ENCODE measurements at regions not wholly inside any gene's neighbourhood (a gene's known extent, or its start where the extent isn't known, plus 50 kb on each side); places are given as distances from the start of the nearest gene placed in this dataset.

DNA sequence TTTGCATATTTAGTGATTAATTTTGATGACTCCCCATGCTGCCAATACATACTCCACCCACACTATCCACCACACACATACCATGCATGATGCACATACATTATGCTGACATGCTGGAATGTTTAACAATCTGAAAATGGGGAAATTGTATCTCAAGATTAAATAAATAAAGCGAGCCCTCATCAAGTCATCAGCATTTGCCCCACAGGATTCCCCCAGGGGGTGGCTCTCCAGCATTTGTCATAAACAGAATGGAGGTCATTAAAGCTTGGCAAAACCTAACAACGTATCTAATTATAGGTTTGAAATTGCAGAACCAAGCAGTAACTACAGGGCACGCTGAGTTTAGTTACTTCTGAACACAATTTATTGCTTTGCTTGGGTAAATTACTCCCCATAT lies 141.2 kb upstream of the TACR1 start:
- no peak for DNase-seq (ENCODE audit: extremely low read depth, low read depth)
- no peak overlapping the region for H3K4me3 ChIP-seq (replicated peaks; ENCODE audit: low read depth, low read length)
- TF ChIP-seq, protein P1, sequence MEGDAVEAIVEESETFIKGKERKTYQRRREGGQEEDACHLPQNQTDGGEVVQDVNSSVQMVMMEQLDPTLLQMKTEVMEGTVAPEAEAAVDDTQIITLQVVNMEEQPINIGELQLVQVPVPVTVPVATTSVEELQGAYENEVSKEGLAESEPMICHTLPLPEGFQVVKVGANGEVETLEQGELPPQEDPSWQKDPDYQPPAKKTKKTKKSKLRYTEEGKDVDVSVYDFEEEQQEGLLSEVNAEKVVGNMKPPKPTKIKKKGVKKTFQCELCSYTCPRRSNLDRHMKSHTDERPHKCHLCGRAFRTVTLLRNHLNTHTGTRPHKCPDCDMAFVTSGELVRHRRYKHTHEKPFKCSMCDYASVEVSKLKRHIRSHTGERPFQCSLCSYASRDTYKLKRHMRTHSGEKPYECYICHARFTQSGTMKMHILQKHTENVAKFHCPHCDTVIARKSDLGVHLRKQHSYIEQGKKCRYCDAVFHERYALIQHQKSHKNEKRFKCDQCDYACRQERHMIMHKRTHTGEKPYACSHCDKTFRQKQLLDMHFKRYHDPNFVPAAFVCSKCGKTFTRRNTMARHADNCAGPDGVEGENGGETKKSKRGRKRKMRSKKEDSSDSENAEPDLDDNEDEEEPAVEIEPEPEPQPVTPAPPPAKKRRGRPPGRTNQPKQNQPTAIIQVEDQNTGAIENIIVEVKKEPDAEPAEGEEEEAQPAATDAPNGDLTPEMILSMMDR (IDR thresholded peaks at IDR 0.05; ENCODE audit: low read depth, low read length, missing control alignments): no peak

DNA sequence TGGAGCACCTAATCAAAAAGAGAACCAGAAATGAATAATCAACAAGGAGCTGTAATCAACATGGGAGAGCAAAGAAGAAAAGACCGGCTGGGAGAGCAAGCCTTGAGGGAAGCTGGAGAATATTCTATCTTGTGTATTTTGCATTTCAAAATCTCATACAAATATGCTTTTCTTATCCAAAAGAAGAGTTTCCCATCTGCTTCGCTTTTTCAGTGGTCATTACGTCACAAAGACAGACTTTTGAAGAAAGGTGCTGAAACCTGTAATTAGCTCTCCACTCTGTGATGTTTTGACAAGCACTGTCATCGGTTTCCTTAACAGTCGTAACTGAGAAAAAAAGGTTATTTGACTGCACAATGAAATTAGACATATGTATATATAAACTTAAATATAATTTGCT lies 139.1 kb upstream of the TACR1 start:
- TF ChIP-seq, protein P1 (IDR thresholded peaks at IDR 0.05; ENCODE audit: low read depth, low read length, missing control alignments): no peak
- DNase-seq (ENCODE audit: extremely low read depth, low read depth): no peak
- no peak overlapping the region for H3K4me3 ChIP-seq (replicated peaks; ENCODE audit: low read depth, low read length)

DNA sequence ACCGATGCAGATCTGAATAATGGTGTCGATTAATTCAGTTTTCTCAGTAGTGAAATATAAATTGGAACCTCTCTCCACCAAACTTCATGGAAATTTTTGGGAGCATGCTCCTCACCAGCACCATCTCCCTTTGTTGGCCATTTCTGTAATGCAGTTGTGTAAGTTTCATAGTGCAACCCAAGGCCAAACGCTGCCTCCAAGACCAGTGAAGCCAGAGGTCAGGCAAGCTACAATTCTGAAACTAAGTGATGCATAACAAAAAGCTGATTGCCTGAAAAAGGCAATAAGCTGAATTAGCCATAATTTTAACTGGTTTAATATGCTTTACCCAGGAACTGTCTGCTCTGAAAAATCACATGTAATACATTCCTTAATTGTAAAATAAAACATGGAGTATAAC lies 138.3 kb upstream of the TACR1 start:
- no peak for DNase-seq (ENCODE audit: extremely low read depth, low read depth)
- no peak overlapping the region for H3K4me3 ChIP-seq (replicated peaks; ENCODE audit: low read depth, low read length)
- TF ChIP-seq, protein P1 (IDR thresholded peaks at IDR 0.05; ENCODE audit: low read depth, low read length, missing control alignments): no peak

DNA sequence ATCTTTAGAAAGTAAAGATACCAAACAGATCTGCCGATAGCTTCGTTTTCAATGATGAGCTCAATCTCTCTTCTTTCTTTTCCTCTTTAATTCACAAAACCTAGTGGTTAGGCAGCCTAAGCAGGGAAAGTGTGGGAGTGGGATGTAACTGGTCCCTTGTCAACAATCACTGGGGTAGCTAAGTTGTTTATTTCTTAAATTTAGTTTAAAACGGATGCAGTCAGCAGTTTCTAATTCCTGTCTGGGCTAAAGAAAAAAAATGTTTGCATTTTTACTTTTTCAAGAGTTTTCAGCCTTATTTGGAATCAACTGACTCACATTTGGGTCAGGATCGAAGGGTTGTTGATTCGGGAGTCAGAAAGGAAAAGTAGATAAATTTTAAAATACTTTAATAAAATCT lies 137.7 kb upstream of the TACR1 start:
- TF ChIP-seq, protein P1 (IDR thresholded peaks at IDR 0.05; ENCODE audit: low read depth, low read length, missing control alignments): no peak
- no peak for DNase-seq (ENCODE audit: extremely low read depth, low read depth)
- no peak overlapping the region for H3K4me3 ChIP-seq (replicated peaks; ENCODE audit: low read depth, low read length)

DNA sequence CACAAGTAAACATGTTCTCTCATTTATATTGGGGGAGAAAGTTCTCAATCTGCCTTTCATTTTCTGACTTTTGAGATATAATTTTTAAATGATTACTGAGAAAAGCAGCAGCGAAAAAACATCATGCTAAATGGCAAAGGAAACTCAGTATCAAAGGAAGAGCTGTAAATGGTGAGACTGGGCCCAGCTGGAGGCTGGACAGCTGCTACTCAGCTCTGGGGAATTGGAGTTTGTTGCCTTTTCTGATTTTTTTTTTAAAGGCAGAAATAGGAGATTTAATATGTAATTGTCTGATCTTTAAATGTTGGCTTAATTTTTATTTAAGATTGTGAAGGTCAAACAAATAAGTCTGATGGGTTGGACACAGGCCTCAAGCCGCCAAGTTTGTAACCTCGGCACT lies 137.1 kb upstream of the TACR1 start:
- no peak overlapping the region for H3K4me3 ChIP-seq (replicated peaks; ENCODE audit: low read depth, low read length)
- TF ChIP-seq, protein P1 (IDR thresholded peaks at IDR 0.05; ENCODE audit: low read depth, low read length, missing control alignments): no peak
- DNase-seq (ENCODE audit: extremely low read depth, low read depth): no peak

DNA sequence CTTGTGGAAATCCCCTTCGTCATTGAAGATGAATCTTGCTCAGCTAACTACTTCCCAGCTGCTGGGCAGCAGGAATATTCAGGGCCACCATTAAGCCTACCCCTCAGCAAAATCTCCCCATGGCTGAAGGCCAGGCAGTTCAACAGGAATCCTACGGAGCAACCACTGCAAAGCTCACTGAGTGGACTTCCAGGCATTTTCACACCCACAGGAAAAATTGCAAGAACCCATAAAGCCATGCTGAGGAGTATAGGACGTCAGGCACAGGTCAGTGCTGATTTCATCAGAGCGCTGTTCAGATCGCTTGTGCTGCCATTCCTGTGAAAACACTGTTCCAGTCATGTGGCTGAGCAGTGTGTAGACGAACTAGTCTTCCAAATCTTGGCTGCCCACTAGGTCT lies 134.8 kb upstream of the TACR1 start:
- H3K4me3 ChIP-seq (replicated peaks; ENCODE audit: low read depth, low read length): no peak overlapping the region
- TF ChIP-seq, protein P1 (IDR thresholded peaks at IDR 0.05; ENCODE audit: low read depth, low read length, missing control alignments): no peak
- DNase-seq (ENCODE audit: extremely low read depth, low read depth): no peak

DNA sequence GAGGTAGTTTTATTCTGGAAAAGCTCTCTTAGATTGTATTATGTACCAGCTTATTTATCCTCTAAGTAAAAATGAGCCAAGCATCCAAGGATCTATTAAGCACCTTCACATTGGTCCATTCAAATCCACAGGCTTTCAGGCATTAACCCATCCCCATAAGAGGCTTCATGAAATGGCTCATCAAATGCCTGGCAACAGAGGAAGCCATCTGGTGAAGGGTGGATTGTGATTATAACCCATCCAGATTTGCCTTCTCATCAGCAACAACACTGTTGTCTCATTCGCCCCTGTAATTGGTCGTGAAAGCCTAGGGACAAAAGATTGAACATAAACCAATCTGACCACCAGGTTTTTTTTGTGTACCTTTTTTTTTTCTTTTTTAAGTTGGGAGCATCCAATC lies 134.3 kb upstream of the TACR1 start:
- TF ChIP-seq, protein P1 (IDR thresholded peaks at IDR 0.05; ENCODE audit: low read depth, low read length, missing control alignments): no peak
- no peak overlapping the region for H3K4me3 ChIP-seq (replicated peaks; ENCODE audit: low read depth, low read length)

More for the DNA sequence above, 134.3 kb upstream of the TACR1 start:
- no peak for DNase-seq (ENCODE audit: extremely low read depth, low read depth)
